GM19238 (cell line): ENCODE measurements at regions not wholly inside any gene's neighbourhood (a gene's known extent, or its start where the extent isn't known, plus 50 kb on each side); places are given as distances from the start of the nearest gene placed in this dataset.
"Not testable (repeated sequence)": the region's sequence is repeated elsewhere in the genome, so short reads cannot be mapped to it uniquely, and the experiment has no call there.

Experiments used
- DNase-seq: peaks from one replicate; pipeline ENCODE4 v3.0.0; 2011; ENCODE audit warnings: low spot score; ENCODE audit not compliant: insufficient read length

DNA sequence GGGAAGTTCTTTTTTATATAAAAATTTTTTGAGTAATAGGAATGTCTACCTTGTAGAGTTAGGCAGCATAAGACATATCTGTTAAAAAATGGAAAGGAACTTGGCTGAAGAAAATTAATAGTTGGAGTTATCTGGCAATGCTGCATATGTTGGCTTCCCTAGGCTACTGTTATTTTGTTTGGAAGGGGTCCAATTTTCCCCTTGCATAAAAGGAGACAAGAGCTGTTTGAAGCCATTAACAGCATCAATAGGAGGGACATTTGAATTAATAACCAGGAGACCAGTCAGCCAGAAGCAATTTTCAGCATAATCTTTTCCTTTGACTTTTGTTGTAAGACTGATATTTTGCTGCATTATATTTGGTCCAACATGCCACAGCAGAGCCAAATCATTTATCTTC lies 80.9 kb upstream of the TAB2 start:
- no peak for DNase-seq

DNA sequence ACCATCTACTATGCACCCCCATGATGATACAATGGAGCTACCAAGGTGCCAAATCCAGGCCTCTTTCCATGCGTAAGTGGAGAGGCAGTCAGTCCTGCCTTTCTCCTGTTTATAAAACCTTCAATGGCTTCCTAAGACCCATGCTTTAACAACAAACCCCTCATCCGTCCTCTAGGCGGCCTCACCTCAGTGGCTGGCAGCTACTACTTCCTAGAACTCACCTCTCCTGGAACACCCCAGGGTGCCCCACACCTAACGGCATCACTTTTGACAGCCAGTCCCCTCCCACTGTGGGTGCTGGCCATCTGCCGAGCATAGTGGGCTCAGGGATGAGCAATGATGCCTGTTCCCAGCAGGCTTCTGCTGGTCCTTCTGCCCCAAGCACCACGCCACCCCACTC lies 80.0 kb upstream of the TAB2 start:
- no peak for DNase-seq

DNA sequence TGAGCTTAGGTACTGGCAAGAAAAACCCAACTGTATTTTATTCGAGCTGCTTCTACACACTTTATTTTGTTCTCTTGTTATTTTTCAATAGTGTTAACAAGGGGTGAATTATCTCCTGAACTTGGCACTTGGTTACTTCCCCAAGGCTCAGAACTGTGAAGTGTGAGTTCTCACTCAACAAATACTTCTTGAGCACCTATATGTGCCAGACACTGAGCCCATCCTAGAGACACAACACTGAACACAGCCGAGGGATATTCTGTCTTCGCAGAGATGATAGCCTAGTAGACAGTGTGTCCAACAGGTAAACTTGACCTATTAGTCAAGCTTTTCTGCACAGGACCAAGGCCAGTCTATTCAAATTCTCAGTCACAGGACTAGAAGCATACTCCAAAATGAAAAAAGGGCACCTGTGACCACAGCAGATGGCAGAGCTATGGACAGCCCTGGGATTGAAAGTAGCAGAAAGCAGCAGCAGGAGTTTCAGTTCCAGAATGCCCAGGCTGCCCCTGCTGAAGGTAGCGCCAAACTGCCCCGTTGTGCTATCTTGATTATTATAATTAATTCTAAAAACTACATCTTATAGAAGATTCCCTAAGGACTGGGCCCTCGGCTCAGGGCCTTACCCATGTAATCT lies 77.8 kb upstream of the TAB2 start:
- no peak for DNase-seq

DNA sequence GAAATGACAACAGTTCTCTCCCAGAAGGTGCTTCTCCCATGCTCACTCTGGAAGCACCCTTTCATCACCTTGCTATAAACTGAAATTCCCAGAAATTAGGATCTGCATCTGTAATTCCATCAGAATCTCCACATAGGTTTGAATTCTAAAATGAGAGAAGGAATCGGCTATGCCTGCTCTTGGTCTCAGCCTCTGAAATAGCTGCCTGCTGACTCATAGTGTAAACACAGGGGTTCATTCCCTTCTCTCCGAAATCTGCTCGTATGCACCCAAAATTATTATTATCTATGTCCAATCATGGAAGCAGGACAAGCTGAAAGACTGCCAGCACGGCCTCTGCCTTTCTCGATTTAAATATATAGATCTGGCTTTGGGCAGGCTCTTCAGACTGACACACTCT lies 74.6 kb upstream of the TAB2 start:
- no peak for DNase-seq

DNA sequence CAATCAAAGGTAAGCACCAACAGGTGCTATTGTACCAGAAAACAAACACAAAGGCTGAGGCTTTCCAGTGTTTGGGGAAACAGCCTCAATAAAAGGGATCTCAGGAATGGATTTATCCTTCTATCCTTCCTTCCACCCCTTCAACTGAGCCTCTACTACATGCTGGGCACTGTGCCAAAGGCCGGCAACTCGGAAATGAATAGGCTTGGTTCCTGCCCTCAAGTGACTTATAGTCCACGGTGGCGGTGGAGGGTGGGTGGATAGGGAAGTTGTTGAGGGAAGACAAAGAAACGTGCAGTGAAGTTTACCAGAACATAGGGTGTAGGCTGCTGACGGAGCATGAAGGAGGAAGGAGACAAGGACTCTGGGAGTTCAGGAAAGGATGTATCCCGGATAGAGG lies 73.4 kb upstream of the TAB2 start:
- DNase-seq = no peak

DNA sequence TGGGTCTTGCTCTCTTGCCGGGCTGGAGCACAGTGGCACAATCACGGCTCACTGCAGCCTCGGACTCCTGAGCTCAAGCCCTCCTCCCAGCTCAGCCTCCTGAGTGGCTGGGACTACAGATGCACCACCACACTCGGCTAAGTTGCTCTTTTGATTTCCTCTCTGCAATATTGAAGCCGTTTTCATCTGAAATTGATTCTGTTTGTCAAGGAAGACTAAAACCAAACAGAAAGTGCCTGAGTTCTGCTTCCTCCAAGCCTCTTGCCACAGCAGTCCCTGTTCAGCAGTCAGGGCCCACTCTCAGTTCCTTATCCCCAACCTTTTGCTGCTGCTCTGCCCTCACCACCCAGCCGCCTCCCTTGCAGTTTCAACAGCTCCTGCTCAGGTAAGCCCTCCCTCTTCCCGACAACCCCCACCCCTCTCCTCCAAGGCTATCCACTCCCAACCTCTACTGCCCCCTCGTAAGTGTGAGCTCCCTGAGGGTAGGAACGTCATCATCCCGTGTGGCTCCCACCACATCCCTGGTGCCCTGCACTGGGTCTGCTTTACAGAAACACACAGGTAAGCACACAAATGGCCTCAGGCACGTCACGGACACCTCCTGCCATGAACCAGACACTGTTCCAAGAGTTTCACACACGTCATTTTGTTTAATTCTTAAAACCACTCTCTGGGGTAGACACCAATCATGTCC lies 70.7 kb upstream of the TAB2 start:
- DNase-seq = peak; percentile 17

DNA sequence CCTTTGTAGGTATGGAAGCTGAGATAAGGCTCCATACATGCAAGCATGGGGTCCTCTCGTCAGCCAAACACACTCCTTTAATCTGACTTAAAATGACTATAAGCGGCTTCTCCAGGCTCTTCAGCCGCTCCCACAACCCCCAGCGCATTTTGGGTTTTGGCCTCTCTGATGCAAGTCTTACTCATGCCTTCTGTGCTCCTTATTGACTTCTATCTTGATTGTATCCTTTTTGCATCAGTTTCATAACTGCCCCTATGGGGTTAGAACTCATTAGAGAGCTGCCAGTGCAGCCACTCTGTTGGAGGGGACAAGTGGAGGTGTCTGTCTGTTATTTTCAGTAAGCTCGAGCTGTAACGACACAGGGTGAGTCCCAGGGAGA lies 70.1 kb upstream of the TAB2 start:
- DNase-seq = no peak

DNA sequence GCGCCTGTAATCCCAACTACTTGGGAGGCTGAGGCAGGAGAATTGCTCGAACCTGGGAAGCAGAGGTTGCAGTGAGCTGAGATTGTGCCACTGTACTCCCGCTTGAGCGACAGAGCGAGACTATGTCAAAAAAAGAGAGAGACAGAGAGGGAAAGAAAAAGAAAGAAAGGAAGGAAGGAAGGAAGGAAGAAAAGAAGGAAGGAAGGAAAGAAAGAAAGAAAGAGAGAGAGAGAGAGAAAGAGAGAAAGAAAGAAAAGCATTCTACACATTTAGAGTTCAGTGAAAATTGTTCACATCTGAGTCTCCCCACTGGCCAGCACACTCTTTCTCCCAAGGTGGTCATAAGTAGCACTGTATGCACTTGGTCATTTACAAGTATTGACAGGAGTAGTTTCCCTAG lies 69.2 kb upstream of the TAB2 start:
- not testable (repeated sequence) for DNase-seq

DNA sequence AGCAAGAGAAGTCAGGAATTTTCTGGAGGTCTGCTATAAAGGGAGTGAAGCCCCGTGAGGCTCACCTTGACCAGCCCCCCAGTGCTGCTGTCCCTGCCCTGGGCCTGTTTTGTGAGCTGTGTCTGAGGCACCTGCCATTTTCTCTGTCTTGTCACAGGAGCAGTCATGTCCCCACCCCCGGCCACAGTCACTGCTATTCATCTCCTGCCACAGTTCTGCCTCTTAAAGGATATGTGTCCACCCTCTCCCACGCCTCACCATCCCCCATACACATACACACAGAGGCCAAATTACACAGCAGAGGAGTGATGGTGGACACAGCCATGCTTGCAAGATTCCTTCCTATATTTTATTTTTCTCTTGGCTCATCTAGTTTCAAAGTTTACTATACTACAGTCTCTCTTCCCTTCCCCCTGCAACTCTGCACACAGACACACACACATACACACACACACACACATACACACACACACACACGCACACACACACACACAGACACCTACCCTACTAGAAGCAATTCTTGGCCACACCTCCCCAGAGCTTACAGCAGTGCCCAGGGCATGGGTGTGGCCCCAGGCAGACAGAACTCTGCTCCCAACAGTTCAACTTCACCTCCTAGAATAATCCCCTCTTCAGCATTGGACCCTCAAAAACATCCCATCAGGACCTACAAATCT lies 68.7 kb upstream of the TAB2 start:
- DNase-seq = no peak

DNA sequence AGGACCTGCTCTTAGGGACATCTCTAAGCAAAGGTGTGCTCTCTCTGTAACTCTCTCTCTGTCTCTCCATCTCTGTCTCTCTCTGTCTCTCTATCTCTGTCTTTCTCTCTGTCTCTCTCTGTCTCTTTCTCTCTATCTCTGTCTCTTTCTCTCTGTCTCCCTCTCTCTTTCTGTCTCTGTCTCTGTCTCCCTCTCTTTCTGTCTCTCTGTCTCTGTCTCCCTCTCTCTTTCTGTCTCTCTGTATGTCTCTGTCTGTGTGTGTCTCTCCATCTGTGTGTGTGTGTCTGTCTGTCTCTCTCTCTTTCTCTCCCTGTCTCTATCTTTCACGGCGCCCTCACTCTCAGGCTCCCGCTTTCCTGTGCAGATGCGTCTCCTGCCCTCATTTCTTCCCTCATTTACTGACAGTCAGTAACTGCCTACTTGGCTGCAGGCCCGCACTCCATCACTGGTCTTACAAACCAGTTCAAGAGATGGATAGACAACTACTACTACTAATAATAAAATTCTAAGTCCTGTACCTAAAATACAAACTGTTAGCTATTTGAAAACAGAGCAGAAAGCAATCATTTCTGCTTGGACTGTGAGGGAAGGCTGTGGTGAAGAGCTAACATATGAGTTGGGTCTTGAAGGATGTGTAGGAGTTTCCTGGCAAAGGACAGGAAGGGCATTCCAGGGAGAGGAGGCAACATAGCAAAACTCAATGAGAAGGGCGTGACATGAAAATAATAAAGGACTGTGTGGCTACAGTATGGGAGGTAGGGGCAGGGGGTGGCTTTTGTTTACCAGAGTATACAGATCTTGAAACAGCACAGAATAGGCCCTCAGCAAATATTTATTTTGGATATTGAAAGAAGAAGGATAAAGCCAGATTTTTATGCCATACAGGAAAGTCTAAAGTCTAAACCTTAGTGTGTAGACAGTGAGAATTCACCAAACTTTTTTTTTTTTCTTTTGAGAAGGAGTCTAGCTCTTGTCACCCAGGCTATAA lies 67.8 kb upstream of the TAB2 start:
- no peak for DNase-seq

DNA sequence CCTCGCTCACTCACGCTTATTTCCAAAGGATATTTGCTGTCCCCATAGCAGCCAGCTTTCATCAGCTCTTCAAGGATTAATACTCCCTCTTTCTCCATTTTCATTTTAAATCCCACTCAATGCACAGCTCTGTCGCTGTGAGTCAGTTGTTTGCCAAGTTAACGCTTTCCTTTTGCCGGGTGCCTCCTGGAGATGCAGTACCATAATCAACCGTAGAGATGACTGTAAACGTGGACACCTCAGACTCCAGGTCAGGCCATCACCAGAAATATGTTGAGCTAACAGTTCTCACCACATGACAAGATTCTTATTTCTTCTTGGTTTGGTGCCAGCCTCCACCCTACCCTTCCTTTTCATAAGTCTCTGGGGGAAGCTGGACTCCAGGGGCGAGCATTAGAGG lies 66.6 kb upstream of the TAB2 start:
- DNase-seq = no peak

DNA sequence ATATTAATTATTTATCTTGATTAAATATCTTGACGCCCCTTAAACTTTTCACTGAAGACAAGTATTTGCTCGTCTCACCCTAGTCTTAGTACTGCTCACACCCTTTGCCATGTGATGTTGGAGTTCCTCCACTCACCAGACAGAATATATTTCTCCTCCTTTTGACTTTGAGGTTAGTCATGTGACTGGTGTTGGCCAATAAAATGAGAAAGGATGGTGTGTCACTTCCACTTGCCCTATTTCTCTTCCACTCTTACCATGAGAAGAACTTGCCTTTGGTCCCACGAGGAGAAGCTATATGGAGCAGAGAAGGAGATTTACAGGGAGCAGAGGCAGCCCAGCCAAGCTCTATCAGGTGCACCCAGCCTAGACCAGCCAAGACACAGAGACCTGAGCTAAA lies 64.9 kb upstream of the TAB2 start:
- DNase-seq = no peak

DNA sequence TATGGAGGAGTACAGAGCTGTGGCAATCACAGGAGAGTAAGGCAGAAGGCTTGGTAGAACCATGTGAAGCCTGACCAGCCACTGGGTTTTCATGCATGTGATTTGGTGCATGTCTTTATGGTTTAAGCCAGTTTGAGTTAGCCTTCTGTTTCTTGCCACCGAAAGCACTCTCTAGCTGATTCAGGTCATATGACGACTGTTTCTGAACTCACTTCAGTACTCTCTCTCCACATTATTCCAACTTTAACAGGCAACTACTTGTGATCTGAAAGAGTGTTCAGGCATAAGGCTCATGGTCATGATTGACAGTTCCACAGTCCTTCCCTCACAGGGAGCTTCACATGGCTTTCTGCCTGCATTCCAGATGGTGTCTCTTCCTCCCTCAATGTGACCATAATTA lies 63.3 kb upstream of the TAB2 start:
- no peak for DNase-seq

DNA sequence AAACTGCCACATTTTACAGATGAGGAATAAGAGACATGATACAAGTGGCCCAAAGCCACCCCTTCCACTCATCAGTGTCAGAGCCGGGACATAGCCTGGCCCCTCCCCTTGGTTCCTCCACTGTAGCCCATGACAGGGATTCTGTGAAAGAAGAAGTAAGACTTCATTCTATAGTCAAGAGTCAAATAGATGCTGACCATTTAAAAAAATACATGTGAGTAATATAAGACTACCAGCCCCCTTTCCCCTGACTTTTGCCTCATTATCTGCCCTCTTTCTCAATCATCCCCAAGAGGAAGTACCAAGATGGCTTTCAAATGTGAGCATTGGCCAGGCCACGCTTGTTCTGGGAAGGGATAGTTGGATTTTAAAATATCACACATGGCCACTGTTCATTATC lies 57.8 kb upstream of the TAB2 start:
- no peak for DNase-seq

DNA sequence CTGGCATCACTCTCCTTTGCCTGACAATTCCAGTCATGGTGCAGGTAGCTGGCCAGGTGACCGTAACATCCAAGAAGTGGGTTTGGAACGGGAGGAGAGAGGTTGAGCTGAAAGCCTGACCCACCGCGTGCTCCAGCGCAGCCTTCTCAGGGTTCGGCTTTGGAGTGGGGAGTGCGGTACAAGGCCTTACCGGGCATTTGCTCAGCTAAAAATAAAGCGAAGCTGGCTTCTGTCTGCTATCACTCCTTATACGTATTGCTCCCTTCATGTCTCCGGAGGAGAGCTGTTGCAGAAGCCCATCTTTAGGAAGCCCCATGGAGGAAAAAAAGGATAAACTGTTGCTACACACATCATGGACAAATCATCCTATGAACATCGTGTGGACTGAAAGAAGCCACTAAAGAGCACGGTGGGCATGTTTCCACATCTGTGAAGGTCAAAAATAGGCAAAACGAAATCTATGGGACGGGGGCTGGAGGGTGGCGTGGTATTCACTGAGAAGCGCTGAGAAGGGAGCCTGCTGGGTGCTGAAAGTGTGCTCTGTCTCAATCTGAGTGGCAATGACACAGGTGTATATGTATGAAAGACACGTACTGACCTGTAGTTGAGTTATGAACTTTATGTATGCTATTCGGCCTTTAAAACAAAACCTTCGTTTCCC lies 57.2 kb upstream of the TAB2 start:
- no peak for DNase-seq

DNA sequence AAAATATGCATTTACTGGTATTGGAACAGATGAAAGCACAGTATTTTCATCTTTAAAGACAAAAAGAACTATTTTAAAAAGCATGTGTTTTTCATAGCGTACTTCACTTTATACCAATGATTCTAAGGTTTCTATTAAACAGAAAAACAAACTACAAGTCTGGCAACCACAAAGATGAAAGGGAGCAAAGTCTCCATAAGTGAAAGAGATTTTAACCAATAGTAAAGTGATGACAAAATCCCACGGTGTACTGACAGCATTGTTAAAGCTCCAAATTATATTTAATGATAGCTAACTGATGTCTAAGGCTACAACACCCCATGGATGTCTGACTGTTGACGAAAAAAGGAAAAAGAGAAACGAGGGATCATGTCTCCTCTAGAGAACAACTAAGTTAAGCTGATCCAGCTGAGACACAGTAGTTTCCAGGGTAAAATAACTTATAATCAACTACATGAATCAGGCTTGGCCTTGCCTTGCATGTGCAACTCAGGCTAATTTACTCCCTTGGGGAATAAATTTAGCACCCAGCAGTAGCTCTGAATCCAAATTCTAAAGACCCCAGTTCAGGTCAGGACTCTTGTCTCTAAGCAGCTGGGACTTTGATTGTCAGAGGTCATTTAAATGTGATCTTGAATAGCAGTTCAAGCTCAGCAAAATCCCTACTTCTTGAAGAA lies 56.0 kb upstream of the TAB2 start:
- DNase-seq = no peak

DNA sequence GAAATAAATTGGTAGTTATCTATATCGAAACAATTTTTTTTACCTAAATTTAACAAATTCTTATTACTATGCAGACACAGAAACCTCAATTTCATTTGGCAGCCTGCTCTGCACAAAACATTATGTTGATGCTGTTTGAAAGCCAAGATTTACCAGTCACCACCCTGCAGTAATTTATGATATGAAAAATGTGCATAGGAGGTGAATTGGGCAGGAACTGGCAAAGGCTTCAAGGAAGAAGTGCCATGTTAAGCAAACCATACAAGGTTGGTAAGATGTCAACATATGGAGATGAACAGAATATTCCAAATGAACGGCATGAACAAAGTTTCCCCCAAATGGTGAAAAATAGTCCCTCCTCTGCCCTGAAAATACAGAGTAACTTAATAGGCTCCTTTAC lies 54.2 kb upstream of the TAB2 start:
- no peak for DNase-seq

DNA sequence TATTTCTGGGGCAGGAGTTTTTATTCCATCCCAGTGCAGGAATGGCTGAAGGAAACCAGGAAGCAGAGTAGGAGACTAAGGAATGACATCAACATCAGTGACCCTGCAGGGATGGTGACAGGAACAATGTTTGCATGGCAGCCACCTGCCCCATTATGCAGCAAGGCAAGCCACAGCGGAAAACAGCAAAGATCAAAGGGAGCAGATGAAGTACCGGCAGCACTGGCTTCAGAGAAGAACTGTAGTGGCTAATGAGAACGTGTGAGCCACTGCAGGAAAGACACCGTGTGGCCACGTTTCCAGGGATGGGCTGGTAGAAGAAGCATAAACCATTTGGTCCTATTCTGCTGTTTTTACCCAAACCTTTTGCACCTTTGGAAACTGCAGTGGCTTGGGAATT lies 52.9 kb upstream of the TAB2 start:
- DNase-seq = no peak

DNA sequence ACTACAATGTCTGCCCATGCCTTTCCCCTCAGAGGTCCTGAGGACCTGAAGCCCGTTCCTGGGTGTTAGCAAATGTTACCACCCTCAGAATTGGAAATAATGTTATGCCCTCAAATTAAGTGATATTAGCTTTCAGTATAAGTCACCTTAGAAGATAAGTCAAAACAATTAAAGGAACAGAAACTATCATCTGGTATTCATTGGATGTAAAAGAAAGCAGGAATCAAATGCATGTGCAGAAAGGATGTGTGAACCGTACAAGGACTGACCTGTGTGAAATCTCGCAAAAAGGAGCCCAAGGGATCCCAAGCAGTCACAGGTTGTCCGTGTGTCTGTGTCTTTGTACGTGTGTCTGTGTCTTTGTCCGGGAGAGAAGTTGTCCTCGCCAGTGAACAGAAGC lies 51.6 kb upstream of the TAB2 start:
- no peak for DNase-seq

DNA sequence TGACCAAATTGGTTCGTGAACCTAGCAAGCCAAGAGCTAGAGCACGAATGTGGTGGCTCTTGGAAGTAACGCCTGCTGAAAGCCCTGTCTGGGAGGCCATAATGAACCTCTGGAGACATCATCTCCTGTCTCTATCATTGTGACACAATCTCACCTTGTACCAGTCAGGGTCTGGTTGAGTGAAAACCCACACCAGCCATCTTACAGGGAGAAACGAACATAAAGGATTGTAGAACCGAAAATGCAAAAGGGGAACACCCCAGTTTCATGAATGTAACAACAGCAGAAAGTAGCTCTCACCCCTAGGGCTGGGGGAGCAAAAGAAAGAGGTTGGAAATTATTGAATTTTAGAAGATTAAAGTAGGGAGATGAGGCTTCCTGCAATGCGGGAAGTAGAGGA lies 50.9 kb upstream of the TAB2 start:
- DNase-seq = peak; percentile 20

DNA sequence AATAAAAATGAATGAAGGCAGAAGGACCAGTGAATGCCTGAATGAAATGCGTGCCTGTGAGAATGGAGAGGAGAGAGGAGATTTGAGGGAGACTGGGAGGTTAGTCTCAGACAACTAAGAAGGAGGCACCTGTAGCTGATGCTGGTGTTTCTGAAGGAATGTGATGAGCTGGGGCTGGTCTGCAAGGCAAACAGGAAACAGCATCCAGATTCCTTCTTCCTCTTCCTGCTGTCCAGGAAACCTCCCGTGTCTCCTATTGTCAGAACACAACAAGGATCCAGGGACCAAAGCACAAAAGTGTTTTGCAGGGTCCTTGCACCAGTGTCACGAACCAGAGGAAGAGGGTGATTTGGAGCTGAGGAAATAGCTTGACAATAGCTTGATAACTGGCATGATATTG lies 50.4 kb upstream of the TAB2 start:
- DNase-seq = no peak
